HG03175 (cell line): ENCODE measurements at regions not wholly inside any gene's neighbourhood (a gene's known extent, or its start where the extent isn't known, plus 50 kb on each side); places are given as distances from the start of the nearest gene placed in this dataset.
"Not testable (repeated sequence)": the region's sequence is repeated elsewhere in the genome, so short reads cannot be mapped to it uniquely, and the experiment has no call there.

Experiments used
- ATAC-seq: cut with Tn5 transposase; IDR thresholded peaks from one replicate; pipeline ENCODE4 v1.9.1; 2021; ENCODE audit warnings: mild to moderate bottlenecking, moderate library complexity; ENCODE audit not compliant: unreplicated experiment

- no peak for ATAC-seq
Observed at GRCh38 chr3:104916971-104917370, 449.7 kb upstream of the ALCAM start.

GRCh38 chr3:104920512-104920911 lies 446.2 kb upstream of the ALCAM start:
- ATAC-seq: no peak

- ATAC-seq: no peak
Observed at GRCh38 chr3:104933972-104934371, 432.7 kb upstream of the ALCAM start.

- ATAC-seq: no peak
Observed at GRCh38 chr3:104935613-104936012, 431.1 kb upstream of the ALCAM start.

- ATAC-seq: no peak
Observed at GRCh38 chr3:104939196-104939595, 427.5 kb upstream of the ALCAM start.

- no peak for ATAC-seq
Observed at GRCh38 chr3:104941785-104942184, 424.9 kb upstream of the ALCAM start.

- ATAC-seq: no peak
Observed at GRCh38 chr3:104943974-104944373, 422.7 kb upstream of the ALCAM start.

GRCh38 chr3:104947943-104948342 lies 418.8 kb upstream of the ALCAM start:
- no peak for ATAC-seq

- ATAC-seq: not testable (repeated sequence)
Observed at GRCh38 chr3:104949810-104950209, 416.9 kb upstream of the ALCAM start.

GRCh38 chr3:104951426-104951825 lies 415.3 kb upstream of the ALCAM start:
- no peak for ATAC-seq

GRCh38 chr3:104952146-104952972 lies 414.4 kb upstream of the ALCAM start:
- ATAC-seq: no peak

GRCh38 chr3:104956620-104957345 lies 409.9 kb upstream of the ALCAM start:
- ATAC-seq: no peak

- ATAC-seq: no peak
Observed at GRCh38 chr3:104960579-104960978, 406.1 kb upstream of the ALCAM start.

GRCh38 chr3:104961851-104962250 lies 404.9 kb upstream of the ALCAM start:
- no peak for ATAC-seq

GRCh38 chr3:104974316-104974715 lies 392.4 kb upstream of the ALCAM start:
- ATAC-seq: no peak

- ATAC-seq: no peak
Observed at GRCh38 chr3:104977719-104978118, 389.0 kb upstream of the ALCAM start.

GRCh38 chr3:104982130-104982529 lies 384.6 kb upstream of the ALCAM start:
- ATAC-seq: no peak

- ATAC-seq: no peak
Observed at GRCh38 chr3:104987859-104988258, 378.9 kb upstream of the ALCAM start.

- no peak for ATAC-seq
Observed at GRCh38 chr3:104988496-104988895, 378.2 kb upstream of the ALCAM start.

- no peak for ATAC-seq
Observed at GRCh38 chr3:104989878-104990277, 376.8 kb upstream of the ALCAM start.

GRCh38 chr3:104990758-104991157 lies 376.0 kb upstream of the ALCAM start:
- ATAC-seq: no peak

- no peak for ATAC-seq
Observed at GRCh38 chr3:104992676-104993075, 374.0 kb upstream of the ALCAM start.
